ENCODE measurements at regions not wholly inside any gene's neighbourhood (a gene's known extent, or its start where the extent isn't known, plus 50 kb on each side); places are given as distances from the start of the nearest gene placed in this dataset.

DNA sequence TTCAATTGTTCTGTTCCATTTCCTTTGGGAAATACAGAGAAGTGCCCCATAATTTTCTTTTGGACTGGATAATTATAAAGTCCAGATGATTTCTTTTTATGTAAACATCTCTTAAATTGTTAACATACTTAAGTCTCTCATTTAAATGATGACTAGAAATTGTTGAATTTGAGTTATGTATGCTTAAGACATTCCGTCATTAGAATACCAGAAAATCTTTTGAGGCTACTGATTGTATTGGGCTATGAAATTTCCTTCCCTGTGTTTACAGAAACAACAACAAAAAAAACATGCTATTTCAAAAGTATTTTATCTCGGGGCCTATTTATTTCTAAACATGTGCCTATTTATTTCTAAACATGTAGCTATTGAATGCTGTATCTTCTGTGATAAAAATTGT lies 125.4 kb downstream of the SH3BGRL2 start:
- H3K9ac ChIP-seq (ENCODE audit: control insufficient read depth, extremely low read depth, insufficient read depth, low read length), result no peak overlapping the region
- no peak for FAIRE-seq
- no peaks in the 10 kb centered on the region for H3K36me3 ChIP-seq (ENCODE audit: control insufficient read depth in 2 of 2, extremely low read depth in 1 of 2, insufficient read depth in 2 of 2, low read length in 2 of 2)
- no peaks in the 10 kb centered on the region for H3K4me1 ChIP-seq (ENCODE audit: control insufficient read depth, extremely low read depth, insufficient read depth, low read length)
- H3K4me2 ChIP-seq (ENCODE audit: control insufficient read depth, extremely low read depth, insufficient read depth, low read depth, low read length), result no peak overlapping the region
- no peaks in the 10 kb centered on the region for H3K79me2 ChIP-seq (ENCODE audit: control insufficient read depth, insufficient read depth, low read length)
- H3K9me1 ChIP-seq (ENCODE audit: control insufficient read depth, extremely low read depth, insufficient read depth, low read length), result no peaks in the 10 kb centered on the region
- no peak for DNase-seq (ENCODE audit: low read depth, low spot score)
- no peak for TF ChIP-seq EZH2 (IDR thresholded peaks at IDR 0.05; ENCODE audit: low read length)
- TF ChIP-seq, protein P1, sequence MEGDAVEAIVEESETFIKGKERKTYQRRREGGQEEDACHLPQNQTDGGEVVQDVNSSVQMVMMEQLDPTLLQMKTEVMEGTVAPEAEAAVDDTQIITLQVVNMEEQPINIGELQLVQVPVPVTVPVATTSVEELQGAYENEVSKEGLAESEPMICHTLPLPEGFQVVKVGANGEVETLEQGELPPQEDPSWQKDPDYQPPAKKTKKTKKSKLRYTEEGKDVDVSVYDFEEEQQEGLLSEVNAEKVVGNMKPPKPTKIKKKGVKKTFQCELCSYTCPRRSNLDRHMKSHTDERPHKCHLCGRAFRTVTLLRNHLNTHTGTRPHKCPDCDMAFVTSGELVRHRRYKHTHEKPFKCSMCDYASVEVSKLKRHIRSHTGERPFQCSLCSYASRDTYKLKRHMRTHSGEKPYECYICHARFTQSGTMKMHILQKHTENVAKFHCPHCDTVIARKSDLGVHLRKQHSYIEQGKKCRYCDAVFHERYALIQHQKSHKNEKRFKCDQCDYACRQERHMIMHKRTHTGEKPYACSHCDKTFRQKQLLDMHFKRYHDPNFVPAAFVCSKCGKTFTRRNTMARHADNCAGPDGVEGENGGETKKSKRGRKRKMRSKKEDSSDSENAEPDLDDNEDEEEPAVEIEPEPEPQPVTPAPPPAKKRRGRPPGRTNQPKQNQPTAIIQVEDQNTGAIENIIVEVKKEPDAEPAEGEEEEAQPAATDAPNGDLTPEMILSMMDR (optimal IDR thresholded peaks at IDR 0.05 in 1 of 3, IDR thresholded peaks at IDR 0.05 in 1 of 3, conservative IDR thresholded peaks at IDR 0.05 in 1 of 3; ENCODE audit: extremely low read depth in 1 of 3, insufficient read depth in 2 of 3, low read length in 3 of 3), result no peak
- dilution Hi-C loops (cut with MboI; ENCODE audit: extremely low pct_ligation_motif_present, low sequenced_read_pairs), result no loop called here
- H3K27me3 ChIP-seq (ENCODE audit: control insufficient read depth, extremely low read depth, insufficient read depth, low read length), result peaks cover 7% of the 10 kb centered on the region
- H3K9me3 ChIP-seq (ENCODE audit: control insufficient read depth, low read depth, low read length), result no peaks in the 10 kb centered on the region
- no peak overlapping the region for H2AFZ ChIP-seq (ENCODE audit: control insufficient read depth, low read length)
- no peak overlapping the region for H3K4me3 ChIP-seq (ENCODE audit: control insufficient read depth in 2 of 3, extremely low read depth in 1 of 3, insufficient read depth in 2 of 3, low read depth in 1 of 3, low read length in 3 of 3)
- H3K27ac ChIP-seq (ENCODE audit: control insufficient read depth, insufficient read depth, low read length), result no peak overlapping the region
- H4K20me1 ChIP-seq (ENCODE audit: control insufficient read depth, extremely low read depth, insufficient read depth, low read length), result no peaks in the 10 kb centered on the region

DNA sequence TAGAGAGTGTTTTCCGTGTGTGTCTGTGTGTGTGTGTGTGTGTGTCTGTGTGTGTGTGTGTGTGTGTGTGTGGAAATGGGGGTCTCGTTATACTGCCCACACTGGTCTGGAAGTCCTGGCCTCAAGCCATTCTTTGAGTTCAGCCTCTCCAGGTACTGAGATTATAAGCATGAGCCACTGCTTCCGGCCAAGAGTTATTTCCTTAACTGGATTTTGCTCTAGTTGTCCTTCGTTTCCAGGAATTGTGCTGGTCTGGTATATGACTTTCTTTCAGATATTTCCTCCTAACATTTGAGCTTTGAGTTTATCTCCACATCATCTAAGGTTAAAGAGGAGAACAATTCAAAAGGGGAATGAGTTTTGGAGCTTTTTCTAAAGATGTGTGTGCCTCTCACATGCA lies 124.8 kb downstream of the SH3BGRL2 start:
- FAIRE-seq (no peak), DNase-seq (ENCODE audit: low read depth, low spot score) (no peak)
- dilution Hi-C loops (cut with MboI; ENCODE audit: extremely low pct_ligation_motif_present, low sequenced_read_pairs), result no loop called here

More for the DNA sequence above, 124.8 kb downstream of the SH3BGRL2 start:
- Histone ChIP-seq H3K4me3 (ENCODE audit: control insufficient read depth in 2 of 3, extremely low read depth in 1 of 3, insufficient read depth in 2 of 3, low read depth in 1 of 3, low read length in 3 of 3) (no peak overlapping the region), H3K9me3 (ENCODE audit: control insufficient read depth, low read depth, low read length) (no peaks in the 10 kb centered on the region), H3K79me2 (ENCODE audit: control insufficient read depth, insufficient read depth, low read length) (no peaks in the 10 kb centered on the region), H3K36me3 (ENCODE audit: control insufficient read depth in 2 of 2, extremely low read depth in 1 of 2, insufficient read depth in 2 of 2, low read length in 2 of 2) (no peaks in the 10 kb centered on the region), H3K4me2 (ENCODE audit: control insufficient read depth, extremely low read depth, insufficient read depth, low read depth, low read length) (no peak overlapping the region), H3K27ac (ENCODE audit: control insufficient read depth, insufficient read depth, low read length) (no peak overlapping the region), H3K9me1 (ENCODE audit: control insufficient read depth, extremely low read depth, insufficient read depth, low read length) (no peaks in the 10 kb centered on the region), H2AFZ (ENCODE audit: control insufficient read depth, low read length) (no peak overlapping the region), H4K20me1 (ENCODE audit: control insufficient read depth, extremely low read depth, insufficient read depth, low read length) (no peaks in the 10 kb centered on the region), H3K9ac (ENCODE audit: control insufficient read depth, extremely low read depth, insufficient read depth, low read length) (no peak overlapping the region), H3K4me1 (ENCODE audit: control insufficient read depth, extremely low read depth, insufficient read depth, low read length) (no peaks in the 10 kb centered on the region), H3K27me3 (ENCODE audit: control insufficient read depth, extremely low read depth, insufficient read depth, low read length) (peaks cover 7% of the 10 kb centered on the region)
- TF ChIP-seq, protein P1 (optimal IDR thresholded peaks at IDR 0.05 in 1 of 3, IDR thresholded peaks at IDR 0.05 in 1 of 3, conservative IDR thresholded peaks at IDR 0.05 in 1 of 3; ENCODE audit: extremely low read depth in 1 of 3, insufficient read depth in 2 of 3, low read length in 3 of 3), result no peak
- TF ChIP-seq EZH2 (IDR thresholded peaks at IDR 0.05; ENCODE audit: low read length), result no peak

Data from keratinocyte (primary cell).